PC-3 (cell line): ENCODE measurements at regions not wholly inside any gene's neighbourhood (a gene's known extent, or its start where the extent isn't known, plus 50 kb on each side); places are given as distances from the start of the nearest gene placed in this dataset.

Experiments used
- EZH2 ChIP-seq: fragments of 300-600 bp; sonication (generic); IDR thresholded peaks from one replicate; pipeline ENCODE4 v1.6.1; 2017; ENCODE audit warnings: antibody characterized with exemption, mild to moderate bottlenecking, low read length; ENCODE audit not compliant: unreplicated experiment
- EZH2phosphoT487 ChIP-seq: fragments of 300-600 bp; sonication (generic); IDR thresholded peaks from 2 replicates; pipeline ENCODE4 v1.6.1; 2018; ENCODE audit warnings: mild to moderate bottlenecking, antibody characterized with exemption, low read length, borderline replicate concordance
- TF ChIP-seq, protein P1 (sequence below): fragments of 300-600 bp; sonication (generic); conservative IDR thresholded peaks from 2 replicates; pipeline ENCODE4 v1.5.1; 2017; ENCODE audit warnings: antibody characterized with exemption, low read depth, mild to moderate bottlenecking, low read length

DNA sequence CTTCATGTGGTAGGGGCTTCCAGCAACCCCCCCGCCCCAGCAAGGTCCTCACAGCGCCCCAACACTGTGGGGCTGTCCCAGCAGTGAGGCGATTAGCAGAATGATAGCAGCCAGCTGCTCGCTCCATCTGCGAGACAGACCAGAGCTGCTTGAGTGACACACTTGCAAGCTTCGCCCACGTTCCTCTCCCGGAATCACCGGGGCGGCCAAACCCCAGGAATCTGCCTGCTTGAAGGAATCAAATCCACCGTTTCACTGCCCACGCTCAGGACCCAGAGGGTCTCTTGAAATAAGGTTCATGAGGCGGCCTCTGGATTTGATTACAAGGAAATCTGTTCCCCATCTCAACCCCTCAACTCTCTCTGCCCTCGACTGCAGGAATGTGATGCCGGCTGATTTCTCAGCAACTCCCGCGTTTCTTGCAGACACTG, 356.0 kb downstream of the C16orf95 start:
- no peak for TF ChIP-seq EZH2
- TF ChIP-seq, protein P1, sequence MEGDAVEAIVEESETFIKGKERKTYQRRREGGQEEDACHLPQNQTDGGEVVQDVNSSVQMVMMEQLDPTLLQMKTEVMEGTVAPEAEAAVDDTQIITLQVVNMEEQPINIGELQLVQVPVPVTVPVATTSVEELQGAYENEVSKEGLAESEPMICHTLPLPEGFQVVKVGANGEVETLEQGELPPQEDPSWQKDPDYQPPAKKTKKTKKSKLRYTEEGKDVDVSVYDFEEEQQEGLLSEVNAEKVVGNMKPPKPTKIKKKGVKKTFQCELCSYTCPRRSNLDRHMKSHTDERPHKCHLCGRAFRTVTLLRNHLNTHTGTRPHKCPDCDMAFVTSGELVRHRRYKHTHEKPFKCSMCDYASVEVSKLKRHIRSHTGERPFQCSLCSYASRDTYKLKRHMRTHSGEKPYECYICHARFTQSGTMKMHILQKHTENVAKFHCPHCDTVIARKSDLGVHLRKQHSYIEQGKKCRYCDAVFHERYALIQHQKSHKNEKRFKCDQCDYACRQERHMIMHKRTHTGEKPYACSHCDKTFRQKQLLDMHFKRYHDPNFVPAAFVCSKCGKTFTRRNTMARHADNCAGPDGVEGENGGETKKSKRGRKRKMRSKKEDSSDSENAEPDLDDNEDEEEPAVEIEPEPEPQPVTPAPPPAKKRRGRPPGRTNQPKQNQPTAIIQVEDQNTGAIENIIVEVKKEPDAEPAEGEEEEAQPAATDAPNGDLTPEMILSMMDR: no peak
- no peak for TF ChIP-seq EZH2phosphoT487
